HG03196 (cell line): ENCODE measurements at regions not wholly inside any gene's neighbourhood (a gene's known extent, or its start where the extent isn't known, plus 50 kb on each side); places are given as distances from the start of the nearest gene placed in this dataset.
"Not testable (repeated sequence)": the region's sequence is repeated elsewhere in the genome, so short reads cannot be mapped to it uniquely, and the experiment has no call there.

Experiments used
- ATAC-seq: cut with Tn5 transposase; IDR thresholded peaks from one replicate; pipeline ENCODE4 v1.9.1; 2021; ENCODE audit not compliant: unreplicated experiment

DNA sequence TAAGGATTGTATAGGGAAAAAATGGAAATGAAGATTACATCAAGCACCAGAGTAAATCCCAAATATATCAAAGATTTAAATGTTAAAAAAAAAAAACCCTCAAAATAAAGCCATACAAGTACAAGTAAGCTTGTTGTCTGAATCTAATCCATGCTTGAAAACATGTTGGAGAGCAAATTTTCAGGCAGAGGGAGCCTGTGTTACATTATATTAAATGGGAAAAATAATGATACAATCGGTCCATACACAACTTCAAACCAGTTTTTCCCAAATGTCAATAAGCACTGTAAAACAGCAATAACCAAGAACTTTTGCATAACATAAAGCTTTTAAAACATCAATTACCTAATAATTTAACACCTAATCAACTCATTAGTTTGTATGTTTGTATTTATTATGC lies 949.4 kb upstream of the ADGRL4 start:
- ATAC-seq, result no peak

DNA sequence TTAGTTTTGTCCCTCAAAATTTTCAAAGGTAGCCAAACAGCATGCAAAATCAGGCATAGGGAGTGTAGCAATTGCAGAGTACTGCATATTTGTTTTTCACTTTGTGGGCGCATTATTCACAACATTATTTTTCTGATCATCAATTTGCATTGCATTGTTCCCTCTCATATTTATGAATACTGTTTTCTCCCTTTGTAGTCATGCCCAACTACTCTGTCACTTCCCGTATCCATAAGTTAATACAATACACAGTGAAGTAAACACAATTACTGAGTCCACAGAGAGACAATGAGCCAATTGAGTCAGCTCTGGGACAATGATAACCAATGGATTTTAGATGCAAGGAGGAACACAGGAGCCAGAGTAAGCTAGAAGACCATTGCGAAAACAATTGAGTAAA lies 944.0 kb upstream of the ADGRL4 start:
- no peak for ATAC-seq

DNA sequence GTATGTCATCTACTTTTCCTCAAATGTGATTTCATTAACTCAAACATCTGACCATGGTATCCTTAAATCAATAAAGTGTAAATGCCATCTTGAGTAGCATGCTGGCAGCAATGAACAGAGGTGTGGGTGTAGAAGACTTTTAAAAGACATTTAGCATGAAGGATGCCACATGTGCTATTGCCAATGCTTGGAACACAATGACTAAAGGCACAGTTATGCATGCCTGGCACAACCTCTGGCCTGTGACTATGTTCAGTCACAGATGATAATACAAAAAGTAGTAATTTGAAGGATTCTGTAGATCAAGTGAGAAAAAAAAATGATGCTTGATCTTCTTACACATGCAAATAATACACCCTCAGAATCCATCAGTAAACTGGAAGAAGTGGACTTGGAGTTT lies 938.9 kb upstream of the ADGRL4 start:
- ATAC-seq, result no peak

DNA sequence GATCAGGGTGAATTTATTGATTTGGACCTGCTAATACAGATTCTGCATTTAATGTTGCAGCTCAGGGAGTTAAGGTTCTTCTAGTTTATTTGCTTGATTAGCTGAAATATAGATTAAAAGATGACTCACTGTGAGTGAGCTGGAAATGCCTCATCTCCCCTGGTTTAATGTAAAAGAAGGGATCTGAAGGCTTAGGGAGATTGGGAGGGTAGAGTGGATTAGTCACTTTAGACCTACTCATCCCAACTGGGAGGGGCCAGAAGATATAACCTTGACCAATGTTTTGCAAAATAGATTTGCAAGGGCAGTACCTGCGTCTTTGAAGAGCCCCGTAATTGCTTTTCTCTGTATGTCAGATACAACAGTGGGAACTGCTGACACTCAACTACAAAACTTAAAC lies 922.8 kb upstream of the ADGRL4 start:
- ATAC-seq, result no peak

DNA sequence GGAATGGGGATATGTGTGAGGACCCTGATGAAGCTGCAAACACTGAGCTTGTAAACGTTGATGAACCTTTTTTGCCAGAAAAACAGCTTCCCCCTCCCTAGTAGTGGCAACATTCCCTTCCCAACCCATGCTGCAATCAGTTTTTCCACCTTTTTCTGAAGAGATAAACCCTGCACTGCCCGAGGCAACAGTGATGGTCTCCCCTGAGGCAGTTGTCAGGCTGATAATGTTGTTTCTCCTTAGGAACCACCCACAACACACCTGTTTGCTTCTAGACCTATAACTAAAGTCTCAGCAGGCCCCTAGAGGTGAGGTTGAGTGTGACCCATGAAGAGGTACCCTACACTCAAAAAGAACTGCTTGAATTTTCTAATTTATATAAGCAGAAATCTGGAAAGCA lies 922.4 kb upstream of the ADGRL4 start:
- no peak for ATAC-seq

DNA sequence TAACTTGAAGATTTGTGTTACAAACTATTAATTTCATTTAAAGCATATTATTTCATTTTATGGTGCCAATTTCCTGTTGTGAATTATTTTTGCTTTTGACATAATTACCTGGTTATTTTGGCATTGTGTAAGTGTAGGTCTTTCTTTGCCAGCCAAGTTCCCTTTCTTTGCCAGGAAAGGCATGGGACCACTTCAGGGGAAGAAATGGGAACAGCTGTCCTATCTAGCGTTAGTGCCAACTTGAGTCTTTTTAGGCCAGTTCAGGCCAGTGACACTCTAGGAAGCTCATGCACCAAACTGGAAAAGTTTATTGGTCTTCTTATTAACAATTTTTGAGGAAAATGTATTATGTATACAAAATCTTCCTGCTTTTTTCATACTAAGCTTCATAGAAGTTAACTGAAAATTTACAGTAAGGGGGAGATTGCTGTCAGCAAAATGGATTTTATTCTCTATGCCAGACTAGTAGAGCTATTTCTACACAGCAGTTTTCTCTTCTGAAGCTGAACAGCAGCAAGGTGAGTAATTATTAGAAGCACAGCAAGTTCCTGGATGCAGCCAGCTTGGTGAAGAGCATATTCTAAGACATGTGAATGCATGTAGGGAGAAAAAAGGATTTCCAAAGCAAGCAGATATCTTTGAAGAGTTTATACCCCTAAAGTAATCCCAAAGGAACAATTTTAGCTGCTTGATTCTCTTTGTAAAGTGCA lies 914.6 kb upstream of the ADGRL4 start:
- no peak for ATAC-seq

DNA sequence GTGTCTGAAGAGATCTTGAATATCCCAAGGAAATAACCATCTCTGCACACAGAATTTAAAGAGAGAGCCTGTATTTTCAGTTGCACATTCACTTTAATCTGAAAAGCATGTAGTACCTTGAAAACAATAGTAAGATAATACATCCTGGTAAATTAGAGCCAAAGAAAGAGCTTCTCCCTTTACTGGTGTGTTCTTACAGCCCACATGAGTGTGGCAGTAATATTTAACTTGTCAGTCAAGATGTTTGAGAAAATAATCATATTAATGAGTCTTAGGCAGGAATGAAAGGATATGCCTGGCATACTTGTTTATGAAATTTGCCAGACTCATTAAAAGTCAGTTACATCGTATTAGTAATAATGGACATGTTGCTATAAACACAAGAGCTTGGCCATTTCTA lies 908.4 kb upstream of the ADGRL4 start:
- ATAC-seq, result no peak

DNA sequence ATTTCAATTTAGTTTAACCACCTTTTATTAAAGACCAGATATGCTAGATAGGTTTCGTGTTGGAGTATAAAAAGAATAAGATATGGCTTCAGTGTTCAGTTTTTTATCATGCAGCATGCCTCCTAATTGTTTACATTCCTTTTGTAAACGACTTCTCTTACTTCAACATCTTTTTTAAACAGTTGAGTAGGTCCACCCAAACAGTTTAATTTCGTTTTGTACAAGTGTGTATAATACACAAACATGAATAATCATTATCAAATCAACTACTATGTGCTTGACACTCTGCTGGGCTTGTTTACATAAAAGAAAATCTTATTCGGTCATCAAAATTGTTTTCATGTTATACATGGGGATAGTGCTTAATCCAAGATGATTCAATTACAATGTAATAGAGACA lies 906.3 kb upstream of the ADGRL4 start:
- no peak for ATAC-seq

DNA sequence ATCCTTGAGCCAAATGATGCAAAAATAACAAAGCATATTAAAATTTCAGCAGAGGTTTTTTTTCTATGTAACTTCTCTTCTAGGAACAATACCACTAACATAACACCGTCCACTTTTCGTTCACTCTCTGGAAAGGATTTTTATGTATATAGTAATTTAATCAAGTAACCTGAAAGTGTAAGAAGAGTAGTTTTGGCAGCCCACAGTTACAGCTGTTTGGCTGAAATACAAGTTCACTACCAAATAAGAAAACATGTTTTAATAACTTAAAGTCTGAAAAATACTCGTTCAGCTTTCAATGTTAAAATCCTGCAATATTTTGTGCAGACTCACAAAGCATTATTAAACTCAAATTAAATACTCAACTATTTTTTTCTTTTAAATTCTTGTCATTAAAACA lies 896.8 kb upstream of the ADGRL4 start:
- no peak for ATAC-seq

DNA sequence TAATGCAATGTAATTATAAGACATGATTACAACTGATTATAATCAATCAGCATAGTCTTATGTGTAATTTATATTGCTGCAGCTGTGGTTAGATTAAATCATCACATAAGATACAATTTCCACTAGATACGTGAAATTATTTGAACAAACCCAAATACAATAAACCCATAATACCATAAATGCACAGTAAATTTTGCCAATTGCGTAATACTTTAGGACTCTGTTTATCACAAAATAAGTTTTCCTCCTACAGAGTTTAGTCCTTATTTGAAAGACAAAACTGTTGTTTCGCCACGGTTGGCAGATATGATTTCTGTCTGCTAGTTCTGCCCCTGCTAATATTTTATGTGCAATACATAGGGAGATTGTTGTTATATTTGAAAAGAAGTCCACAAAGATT lies 895.9 kb upstream of the ADGRL4 start:
- ATAC-seq, result no peak

DNA sequence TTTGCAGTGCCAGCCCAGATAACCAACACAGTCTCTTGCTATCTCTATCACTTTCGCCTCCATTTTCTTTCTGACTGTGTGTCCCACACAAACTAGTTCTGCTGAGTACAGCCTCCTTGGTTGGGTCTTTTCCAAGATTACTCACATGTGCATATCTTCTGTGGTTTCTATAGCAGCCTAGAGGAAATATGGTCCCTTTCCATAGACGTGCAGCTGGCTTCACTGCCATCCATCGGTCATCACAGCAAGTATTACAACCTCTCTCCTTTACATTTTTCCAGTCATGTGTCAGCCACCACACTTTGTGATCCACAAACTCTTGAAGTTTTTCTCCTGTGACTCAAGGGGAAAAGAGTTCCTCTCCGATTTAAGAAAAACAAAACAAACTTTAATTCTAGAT lies 893.4 kb upstream of the ADGRL4 start:
- ATAC-seq, result no peak

DNA sequence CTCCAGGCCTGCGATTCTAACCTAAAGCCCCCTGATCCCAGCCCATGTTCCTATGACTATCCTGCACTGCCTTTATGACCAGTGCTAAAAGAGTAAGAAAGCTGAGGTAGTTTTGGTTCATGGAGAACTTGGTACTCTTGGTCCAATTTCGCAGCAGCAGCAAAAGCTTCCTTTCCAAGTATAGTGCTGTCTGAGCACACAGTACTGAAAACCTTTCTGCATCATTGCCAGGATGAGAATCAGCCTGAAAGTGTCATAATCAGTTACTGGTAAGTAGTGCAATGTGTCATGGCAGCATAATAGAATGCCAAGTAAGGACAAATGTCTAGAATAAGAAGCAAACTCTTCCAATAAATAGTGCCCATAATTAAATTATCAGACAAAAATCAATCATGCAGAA lies 889.6 kb upstream of the ADGRL4 start:
- no peak for ATAC-seq

DNA sequence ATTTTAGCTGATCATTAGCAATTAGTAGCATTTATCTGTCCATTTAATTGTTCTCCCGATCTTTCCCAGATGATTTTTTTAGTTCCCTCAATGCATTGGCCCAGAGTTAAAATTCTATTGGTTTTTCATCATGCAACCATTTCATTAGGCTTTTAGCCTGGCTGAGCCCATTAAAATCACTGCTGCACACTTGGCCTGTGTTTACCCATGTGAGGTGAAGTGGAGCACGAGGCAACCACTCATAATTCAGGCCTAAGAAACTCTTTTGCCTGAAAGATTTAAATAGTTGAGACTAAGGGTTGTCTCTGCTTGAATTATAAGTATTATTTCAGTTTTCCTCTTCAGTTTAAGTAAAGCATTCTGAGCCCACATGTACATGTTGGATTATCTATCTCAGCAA lies 889.0 kb upstream of the ADGRL4 start:
- ATAC-seq, result no peak

DNA sequence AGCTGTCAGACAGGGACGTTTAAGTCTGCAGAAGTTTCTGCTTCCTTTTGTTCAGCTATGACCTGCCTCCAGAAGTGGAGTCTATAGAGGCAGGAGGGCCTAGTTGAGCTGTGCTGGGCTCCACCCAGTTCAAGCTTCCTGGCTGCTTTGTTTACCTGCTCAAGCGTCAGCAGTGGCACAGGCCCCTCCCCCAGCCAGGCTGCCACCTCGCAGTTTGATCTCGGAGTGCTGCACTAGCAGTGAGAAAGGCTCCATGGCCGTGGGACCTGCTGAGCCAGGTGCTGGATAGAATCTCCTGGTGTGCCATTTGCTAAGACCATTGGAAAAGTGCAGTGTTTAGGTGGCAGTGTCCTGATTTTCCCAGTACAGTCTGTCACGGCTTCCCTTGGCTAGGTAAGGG lies 887.6 kb upstream of the ADGRL4 start:
- not testable (repeated sequence) for ATAC-seq

DNA sequence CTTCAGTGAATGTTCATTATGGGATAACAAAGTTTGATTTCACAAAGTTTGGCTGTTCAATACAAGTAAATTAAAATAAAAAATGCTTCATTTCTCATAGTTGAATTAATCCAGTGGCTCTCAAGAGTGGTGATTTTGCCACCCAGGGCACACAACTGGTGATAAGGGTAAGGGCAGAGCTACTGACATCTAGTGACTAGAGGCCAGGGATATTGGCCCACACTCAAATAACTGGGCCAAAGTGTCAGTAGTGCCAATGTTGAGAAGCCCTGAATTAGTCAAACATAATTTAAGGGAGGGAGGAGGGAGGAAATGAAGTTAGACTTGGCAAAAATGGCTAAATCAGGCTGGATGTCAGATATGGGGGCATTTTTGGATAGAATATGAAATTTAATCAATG lies 880.5 kb upstream of the ADGRL4 start:
- ATAC-seq, result no peak

DNA sequence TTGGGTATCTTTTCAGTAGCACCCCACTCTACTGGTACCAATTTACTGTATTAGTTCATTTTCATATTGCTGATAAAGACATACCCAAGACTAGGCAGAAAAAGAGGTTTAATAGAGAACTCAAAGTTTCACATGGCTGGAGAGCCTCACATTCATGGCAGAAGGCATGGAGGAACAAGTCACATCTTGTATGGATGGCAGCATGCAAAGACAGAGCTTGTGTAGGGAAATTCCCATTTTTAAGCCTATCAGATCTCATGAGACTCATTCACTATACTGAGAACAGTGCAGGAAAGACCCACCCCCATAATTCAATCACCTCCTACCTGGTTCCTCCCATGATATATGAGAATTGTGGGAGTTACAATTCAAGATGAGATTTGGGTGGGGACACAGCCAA lies 878.6 kb upstream of the ADGRL4 start:
- ATAC-seq, result no peak

DNA sequence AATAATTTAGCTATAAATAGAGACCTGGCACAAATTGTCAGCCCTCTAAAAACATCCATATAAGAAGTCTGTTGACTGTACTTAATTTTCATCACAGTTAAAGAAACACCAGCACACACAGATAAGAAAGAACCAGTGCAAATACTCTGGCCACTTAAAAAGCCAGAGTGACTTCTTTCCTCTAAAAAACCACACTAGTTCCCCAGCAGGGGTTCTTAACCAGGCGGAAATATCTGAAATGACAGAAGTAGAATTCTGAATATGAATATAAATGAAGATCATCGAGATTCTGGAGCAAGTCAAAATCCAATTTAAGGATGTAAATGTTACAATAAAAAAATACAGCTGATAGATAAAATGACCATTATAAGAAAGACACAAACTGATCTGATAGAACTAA lies 870.6 kb upstream of the ADGRL4 start:
- no peak for ATAC-seq

DNA sequence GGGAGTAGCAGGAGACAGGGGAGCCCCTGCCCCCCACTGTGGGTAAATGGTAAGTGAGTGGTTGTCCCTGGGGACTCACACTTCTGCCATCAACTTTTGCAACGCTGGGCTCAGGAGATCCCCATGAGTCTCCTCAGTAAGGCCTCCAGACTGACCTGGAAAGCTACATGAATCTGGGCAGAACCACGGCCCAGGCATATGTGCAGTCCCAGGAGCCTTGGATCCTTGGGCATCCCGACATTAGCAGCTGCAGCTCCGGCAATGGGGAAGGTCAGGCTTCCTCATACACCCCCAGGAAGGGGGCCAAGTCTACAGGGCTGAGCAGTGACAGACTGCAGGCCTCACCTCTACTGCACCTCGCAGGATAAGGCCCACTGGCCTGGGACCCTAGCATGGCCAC lies 868.7 kb upstream of the ADGRL4 start:
- ATAC-seq, result no peak

DNA sequence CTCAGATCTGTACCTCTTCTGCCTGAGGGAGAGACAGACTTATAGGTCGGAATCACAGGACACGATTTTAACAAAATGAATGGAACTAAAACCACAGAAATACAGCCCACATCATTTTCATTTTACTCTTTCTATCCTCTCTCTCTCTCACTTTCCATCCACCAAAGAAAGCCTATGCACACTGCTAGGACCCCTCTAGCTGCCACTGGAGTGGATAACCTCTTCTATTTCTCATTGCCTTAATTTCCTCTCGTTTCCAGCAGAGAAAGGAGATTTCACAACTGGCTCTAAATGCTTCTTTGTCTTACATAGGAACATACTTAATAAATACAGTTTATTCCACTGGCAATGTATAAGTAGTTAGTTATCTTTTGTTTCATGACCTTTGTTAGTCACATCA lies 867.8 kb upstream of the ADGRL4 start:
- ATAC-seq, result no peak

DNA sequence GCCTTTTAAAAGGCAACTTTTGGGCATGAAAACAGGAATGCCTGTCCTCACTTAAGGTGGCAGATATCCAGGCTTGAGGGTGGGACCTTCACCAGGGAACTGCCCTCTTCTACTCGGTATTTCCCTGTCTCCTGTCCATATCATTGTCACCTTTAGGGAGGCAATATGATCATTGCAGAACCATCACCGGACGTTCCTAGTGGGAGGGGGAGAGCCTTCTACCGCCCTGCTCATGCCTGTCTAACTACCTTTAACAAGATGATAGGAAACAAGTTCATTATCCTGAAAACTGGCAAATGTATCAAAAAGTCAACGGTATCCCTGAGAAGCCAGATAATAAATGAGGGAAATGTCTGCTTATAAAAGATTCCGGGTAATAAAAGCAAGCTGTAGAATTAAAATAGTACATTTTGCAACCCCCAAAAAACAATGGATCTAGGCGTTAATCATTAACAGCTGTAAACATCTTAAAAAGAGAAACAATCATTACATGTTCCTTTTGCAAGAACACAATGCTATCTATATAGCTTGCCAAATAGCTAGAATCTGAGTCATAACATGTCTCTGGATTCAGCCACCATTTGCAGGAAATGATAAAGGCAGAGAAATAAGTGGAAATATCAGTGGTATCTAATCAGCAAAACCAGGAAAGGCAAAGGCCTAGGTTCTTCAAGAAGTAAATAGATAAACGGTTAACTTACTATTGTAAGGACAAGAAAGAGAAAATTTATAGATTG lies 852.9 kb upstream of the ADGRL4 start:
- no peak for ATAC-seq

DNA sequence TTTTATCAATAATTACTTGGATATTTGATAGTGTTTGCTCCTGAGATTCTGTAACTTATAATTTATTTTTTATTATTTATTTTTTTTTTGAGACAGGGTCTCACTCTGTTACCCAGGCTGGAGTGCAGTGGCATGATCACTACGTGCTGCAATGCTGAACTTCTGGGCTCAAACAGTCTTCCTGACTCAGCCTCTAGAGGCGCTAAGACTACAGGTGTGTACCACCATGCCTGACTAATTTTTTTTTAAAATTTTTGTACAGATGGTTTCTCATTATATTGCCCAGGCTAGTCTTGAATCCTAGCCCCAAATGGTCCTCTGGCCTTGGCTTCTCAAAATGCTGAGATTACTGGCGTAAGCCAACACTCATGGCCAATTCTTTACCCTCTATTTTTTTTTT lies 845.5 kb upstream of the ADGRL4 start:
- ATAC-seq, result no peak

DNA sequence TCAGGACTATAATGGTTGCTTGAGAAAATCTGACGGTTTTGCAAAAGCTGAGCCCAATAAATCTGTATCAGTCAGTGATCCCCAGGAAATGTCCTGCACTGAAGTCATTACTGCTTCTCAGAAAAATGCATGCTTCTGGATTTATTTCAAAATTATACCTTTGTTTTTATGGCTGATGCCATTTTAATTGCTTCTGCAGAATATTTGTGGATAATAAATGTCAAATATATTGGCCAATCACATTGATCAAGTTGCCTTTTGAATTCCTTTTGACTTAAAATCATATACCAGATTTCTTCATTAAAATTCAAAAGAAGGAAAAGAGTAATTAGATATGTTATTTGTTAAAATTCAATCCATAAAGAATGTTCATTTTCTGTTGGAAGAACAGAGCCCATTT lies 842.9 kb upstream of the ADGRL4 start:
- no peak for ATAC-seq

DNA sequence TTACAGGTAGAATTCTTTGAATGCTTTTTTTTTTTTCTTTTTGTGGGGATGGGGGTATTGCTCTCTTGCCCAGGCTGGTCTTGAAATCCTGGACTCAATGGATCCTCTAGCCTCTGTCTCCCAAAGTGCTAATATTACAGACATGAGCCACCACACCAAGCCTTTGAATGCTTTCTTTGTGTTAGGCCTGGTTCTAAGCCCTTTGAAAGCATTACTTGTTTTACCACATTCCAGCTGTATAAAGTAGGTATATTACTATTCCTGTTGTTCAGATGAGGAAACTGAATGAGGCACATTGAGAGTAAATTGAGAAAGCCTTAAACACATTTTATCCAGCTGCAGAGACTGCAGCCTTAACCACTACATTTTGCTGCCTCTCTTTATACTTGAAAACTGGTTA lies 841.8 kb upstream of the ADGRL4 start:
- no peak for ATAC-seq
